Duodenal mucosa (tissue), 2 donors: ENCODE measurements at regions not wholly inside any gene's neighbourhood (a gene's known extent, or its start where the extent isn't known, plus 50 kb on each side); places are given as distances from the start of the nearest gene placed in this dataset.

Experiments
- H3K27ac ChIP-seq: one replicate; pipeline ENCODE4 v1.7.0; 2013; ENCODE audit warnings: low read depth, low read length
- H3K27me3 ChIP-seq, 2 donors: one replicate each; pipeline ENCODE4 v1.7.0; 2013; ENCODE audit warnings: low read length in 2 of 2, control low read depth in 1 of 2; ENCODE audit not compliant: insufficient read depth in 2 of 2, control insufficient read depth in 1 of 2
- H3K36me3 ChIP-seq, 2 donors: one replicate each; pipeline ENCODE4 v1.7.0; 2013; ENCODE audit warnings: low read length in 2 of 2, control low read depth in 1 of 2; ENCODE audit not compliant: insufficient read depth in 2 of 2, control insufficient read depth in 1 of 2
- H3K4me1 ChIP-seq, 2 donors: one replicate each; pipeline ENCODE4 v1.7.0; 2013; ENCODE audit warnings: low read length in 2 of 2, control low read depth in 1 of 2; ENCODE audit not compliant: insufficient read depth in 2 of 2, control insufficient read depth in 1 of 2
- H3K4me3 ChIP-seq, 2 donors: one replicate each; pipeline ENCODE4 v1.7.0; 2013; ENCODE audit warnings: low read length in 2 of 2, low read depth in 1 of 2
- H3K9ac ChIP-seq, 2 donors: one replicate each; pipeline ENCODE4 v1.7.0; 2013; ENCODE audit warnings: low read length in 2 of 2, low read depth in 1 of 2
- H3K9me3 ChIP-seq, 2 donors: one replicate each; pipeline ENCODE4 v1.7.0; 2013; ENCODE audit warnings: low read length in 2 of 2, control low read depth in 1 of 2; ENCODE audit not compliant: control insufficient read depth in 1 of 2

DNA sequence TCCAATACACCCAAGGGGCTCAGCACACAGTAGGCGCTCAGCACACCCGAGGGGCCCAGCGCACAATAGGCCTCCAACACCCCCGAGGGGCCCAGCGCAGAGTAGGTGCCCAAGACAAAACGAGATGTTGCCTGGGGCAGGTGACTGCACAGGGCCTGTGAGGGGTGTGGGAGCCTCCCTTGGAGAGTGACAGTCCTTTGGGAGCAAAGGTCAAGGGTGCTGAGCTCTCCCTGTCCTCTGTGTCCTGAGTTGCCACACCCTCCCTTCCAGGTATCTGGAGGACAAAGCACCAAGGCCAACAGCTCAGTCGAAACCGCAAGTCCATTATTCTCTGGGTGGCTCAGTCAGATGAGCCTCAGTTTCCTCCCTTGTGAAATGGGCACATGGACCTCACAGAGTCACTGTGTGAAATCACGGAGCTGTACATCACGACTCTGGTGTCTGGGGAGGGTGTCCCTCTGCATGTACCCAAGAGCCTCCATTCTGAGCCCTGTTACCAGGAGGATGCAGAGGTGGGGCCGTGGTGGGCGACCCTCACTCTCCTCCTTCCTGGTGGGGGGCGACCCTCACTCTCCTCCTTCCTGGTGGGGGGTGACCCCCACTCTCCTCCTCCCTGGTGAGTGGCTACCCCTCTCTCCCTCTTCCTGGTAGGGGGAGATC, 81.3 kb downstream of the FOXL3 start:
- H3K4me1 ChIP-seq: peaks cover 26 to 42% of the 10 kb centered on the region in 2 donors
- H3K27ac ChIP-seq: no peak overlapping the region
- H3K9me3 ChIP-seq: no peaks in the 10 kb centered on the region
- no peak overlapping the region for H3K9ac ChIP-seq
- no peaks in the 10 kb centered on the region for H3K36me3 ChIP-seq
- no peaks in the 10 kb centered on the region for H3K27me3 ChIP-seq
- no peak overlapping the region for H3K4me3 ChIP-seq

DNA sequence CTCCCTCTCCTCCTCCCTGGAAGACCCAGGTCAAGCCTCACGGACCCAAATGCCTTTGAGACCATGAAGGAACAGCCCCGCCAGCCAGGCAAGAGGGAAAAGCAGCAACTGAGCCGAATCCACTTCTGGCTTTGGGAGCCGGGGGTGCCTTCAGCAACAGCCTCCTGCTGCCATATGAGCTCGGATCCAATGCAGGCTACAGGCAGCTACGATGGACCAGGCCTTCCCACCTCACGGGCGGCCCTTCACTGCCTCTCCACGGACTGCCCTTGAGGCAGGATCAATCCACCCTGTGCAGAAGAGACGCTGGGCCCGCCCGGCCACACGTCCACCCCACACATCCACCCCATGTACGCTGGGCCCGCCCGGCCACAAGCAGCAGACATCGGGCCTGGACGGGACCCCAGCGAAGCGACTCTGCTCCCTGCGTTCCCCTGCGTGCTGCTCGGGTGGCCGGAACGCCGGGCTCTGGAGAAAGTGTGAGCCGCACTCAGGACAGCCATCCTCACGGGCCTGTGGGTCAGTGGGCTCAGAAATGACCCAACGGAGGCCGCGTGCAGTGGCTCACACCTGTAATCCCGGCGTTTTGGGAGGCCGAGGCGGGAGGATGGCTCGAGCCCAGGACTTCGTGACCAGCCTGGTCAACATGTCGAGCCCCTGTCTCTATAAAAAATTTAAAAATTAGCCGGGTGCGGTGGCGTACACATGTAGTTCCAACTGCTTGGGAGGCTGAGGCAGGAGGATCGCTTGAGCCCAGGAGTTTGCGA, 82.0 kb downstream of the FOXL3 start:
- H3K27ac ChIP-seq: no peak overlapping the region
- H3K9ac ChIP-seq: no peak overlapping the region
- H3K4me3 ChIP-seq: no peak overlapping the region
- H3K9me3 ChIP-seq: no peaks in the 10 kb centered on the region
- peaks cover 26 to 42% of the 10 kb centered on the region in 2 donors for H3K4me1 ChIP-seq
- H3K36me3 ChIP-seq: no peaks in the 10 kb centered on the region
- H3K27me3 ChIP-seq: no peaks in the 10 kb centered on the region

DNA sequence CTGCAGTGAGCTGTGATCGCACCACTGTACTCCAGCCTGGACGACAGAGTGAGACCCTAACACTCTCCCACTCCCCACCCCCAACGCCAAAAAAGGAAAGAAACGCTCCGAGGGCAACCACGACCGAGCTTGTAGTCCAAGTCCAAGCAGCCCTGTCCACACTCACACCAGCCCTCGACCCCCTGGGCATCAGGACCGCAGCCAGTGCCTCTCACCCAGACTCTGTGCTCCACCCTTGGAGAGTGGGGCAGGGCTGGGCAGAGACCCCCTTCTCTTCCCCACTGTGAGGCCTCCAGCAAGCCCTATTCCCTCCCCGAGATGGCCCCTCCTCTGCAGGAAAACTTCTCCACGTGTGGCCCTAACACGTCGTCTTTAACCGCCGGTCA, 82.6 kb downstream of the FOXL3 start:
- H3K9me3 ChIP-seq: no peaks in the 10 kb centered on the region
- H3K27ac ChIP-seq: no peak overlapping the region
- no peak overlapping the region for H3K9ac ChIP-seq
- no peaks in the 10 kb centered on the region for H3K27me3 ChIP-seq
- H3K4me1 ChIP-seq: peaks cover 26 to 42% of the 10 kb centered on the region in 2 donors
- no peaks in the 10 kb centered on the region for H3K36me3 ChIP-seq
- no peak overlapping the region for H3K4me3 ChIP-seq

DNA sequence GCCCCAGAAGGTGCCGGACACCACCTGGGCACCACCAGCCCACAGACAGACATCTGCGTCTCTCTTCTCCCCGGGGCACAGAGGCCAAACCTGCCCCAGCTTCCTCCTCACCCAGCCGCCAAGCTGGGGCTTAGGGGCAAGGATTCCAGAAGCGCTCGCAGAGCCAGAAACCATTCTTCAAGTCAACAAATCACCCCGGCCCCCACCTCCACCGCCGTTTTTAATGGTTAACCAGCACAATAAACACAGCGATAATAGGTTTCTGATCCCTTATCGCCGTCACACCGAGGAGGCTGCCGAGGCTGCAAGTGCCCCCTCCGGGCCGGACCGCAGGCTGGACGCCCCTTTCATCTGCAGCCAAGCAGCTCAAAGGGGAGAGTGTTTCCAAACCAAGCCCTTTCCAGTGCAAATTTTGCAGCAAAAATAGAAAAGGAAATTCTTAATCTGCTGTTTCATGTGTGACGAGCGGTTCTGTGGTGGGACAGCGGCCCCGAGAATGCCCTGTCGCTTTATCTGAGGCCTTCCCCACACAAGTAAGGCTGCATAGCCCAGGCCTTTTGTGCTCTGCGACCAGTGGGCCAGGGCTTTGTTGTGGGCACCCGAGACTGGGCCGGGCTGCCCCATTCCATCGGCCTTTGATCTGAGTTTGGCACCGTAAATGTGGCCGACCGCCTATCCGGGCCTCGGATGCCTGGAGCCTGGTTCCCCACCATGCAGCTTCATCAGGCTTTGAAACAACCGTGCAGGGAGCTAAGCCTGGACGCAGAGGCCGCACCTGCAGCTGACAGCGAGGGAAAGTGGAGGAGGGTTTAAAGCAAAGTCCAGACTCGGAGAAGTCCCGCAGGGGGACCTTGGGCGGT, 83.2 kb downstream of the FOXL3 start:
- Histone ChIP-seq H3K27ac (peak overlapping the region; percentile 22), H3K36me3 (no peaks in the 10 kb centered on the region), H3K9me3 (no peaks in the 10 kb centered on the region), H3K9ac (peak overlapping the region in 1 of 2 donors; percentile 57), H3K4me3 (peak overlapping the region in 1 of 2 donors; percentile 22), H3K4me1 (peaks cover 26 to 42% of the 10 kb centered on the region in 2 donors), H3K27me3 (no peaks in the 10 kb centered on the region)

DNA sequence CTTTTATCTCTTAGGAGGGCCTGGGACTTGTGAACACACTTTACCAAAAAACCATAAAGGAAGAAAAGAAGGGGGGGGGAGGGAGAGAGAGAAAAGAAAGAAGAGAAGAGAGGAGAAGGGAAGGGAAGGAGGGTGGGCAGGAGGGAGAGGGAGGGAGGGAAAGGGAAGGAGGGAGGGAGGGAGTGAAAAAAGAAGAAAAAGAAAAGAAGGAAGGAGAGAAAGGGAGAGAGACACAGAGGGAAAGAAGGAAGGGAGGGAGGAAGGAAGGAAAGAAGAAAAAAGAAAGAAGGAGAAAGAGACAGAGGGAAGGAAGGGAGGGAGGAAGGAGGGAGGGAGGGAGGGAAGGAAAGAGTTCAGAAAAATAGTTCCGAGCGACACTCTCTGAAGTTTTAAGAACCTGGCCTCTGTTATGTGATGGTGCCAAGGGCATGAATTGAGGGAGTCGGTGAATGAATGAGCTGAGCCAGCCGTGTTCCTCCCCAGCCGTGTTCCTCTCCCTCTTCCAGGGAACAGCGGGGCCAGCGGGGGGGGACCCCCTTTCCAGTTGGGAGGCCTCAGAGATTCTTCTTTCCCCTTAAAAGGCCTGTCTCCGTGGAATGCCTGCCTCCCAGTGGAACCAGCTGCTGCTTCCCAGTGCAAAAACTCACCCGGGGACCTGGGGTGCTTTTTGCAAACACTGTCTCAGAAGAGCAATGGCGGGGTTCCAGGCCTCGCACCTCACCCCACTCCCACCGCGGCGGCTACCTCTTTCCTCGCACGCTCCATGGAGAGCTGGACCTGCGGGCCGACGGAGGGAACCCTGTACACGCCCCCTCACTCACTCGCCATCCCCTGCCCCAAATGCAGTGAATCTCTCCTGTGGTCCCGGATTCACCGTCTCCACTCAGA, 84.1 kb downstream of the FOXL3 start:
- no peak overlapping the region for H3K27ac ChIP-seq
- no peaks in the 10 kb centered on the region for H3K9me3 ChIP-seq
- no peaks in the 10 kb centered on the region for H3K27me3 ChIP-seq
- H3K9ac ChIP-seq: no peak overlapping the region
- peak overlapping the region in 1 of 2 donors; percentile 22 for H3K4me3 ChIP-seq
- no peaks in the 10 kb centered on the region for H3K36me3 ChIP-seq
- peaks cover 26 to 47% of the 10 kb centered on the region in 2 donors for H3K4me1 ChIP-seq

DNA sequence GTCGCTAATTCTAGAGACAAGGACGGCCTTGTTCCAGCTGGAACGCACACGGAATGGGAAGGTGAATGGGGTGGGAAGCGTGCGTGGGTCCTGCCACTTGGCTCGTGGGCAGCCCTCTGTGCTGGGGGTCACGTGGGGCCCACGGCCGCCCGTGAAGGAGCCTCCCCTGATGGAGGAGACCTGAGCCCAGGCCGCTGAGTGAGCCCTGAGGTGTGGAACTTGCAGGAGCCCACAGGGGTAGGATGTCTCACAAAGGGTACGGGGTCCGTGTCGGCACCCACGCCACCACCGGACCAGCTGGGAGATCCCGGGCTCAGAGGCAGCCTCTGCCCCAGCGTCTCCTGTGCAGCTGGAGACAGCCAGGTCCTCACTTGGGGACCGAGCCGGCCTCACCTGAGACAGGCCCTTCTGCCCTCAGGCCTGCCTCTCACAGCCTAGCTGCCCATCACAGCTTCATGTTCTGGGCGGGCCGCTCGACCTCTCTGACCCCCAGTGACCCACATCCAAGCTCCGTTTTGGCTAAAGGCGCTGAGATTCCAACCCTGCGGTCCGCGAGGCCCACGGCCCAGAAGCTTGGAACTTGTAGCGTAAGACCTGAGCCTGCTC, 84.8 kb downstream of the FOXL3 start:
- Histone ChIP-seq H3K27ac (no peak overlapping the region), H3K36me3 (no peaks in the 10 kb centered on the region), H3K27me3 (no peaks in the 10 kb centered on the region), H3K4me1 (peaks cover 25 to 44% of the 10 kb centered on the region in 2 donors), H3K9ac (no peak overlapping the region), H3K9me3 (no peaks in the 10 kb centered on the region), H3K4me3 (no peak overlapping the region)

DNA sequence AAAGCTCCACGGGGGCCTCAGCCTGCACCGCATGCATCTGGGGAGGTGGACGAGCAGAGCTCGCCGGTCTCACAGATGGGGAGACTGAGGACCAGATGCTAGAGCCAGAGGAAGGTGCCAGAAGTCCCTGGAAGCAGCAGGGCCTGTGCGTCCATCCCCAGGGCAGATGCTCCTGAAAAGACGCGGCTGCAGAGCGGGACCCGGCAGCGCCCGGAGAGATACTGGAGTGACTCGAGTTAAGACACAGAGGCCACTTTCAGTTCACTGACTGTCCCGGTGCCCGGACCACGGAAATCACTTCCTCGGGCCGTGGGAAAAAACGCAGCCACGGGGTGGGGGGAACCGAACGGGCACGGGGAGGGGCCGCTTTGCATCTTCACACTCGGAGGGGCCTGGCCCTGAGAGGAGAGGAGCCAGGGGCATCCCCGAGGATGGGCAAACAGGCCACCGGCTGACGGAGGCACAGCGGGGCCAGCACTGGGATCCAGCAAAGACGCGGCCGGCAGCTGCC, 85.4 kb downstream of the FOXL3 start:
- no peak overlapping the region for H3K4me3 ChIP-seq
- H3K27me3 ChIP-seq: no peaks in the 10 kb centered on the region
- H3K9ac ChIP-seq: no peak overlapping the region
- H3K27ac ChIP-seq: no peak overlapping the region
- H3K4me1 ChIP-seq: peaks cover 21 to 38% of the 10 kb centered on the region in 2 donors
- no peaks in the 10 kb centered on the region for H3K9me3 ChIP-seq
- H3K36me3 ChIP-seq: no peaks in the 10 kb centered on the region

DNA sequence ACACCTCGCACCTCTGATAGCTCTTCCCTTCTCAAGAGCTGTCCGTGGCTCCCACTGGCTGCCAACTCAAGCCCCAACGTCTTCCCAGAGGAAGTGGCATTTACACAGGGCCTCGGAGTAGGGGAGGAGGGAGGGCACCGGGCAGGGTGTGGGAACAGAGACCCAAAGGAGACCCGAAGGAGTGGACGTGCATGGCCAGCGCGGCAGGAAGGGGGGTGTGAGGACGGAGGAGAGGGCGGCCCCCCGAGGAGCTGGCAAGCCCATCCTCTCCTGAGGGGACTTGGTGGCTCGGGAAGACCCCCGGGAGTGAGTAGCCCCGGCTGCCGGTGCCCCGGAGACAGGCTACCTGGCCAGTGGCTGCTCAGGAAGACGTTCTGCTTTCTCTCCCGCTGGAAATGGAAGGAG, 85.9 kb downstream of the FOXL3 start:
- no peak overlapping the region for H3K27ac ChIP-seq
- no peaks in the 10 kb centered on the region for H3K9me3 ChIP-seq
- H3K4me3 ChIP-seq: no peak overlapping the region
- H3K4me1 ChIP-seq: peaks cover 21 to 33% of the 10 kb centered on the region in 2 donors
- no peaks in the 10 kb centered on the region for H3K27me3 ChIP-seq
- no peak overlapping the region for H3K9ac ChIP-seq
- H3K36me3 ChIP-seq: no peaks in the 10 kb centered on the region
